B cell (primary cell): ENCODE measurements at regions not wholly inside any gene's neighbourhood (a gene's known extent, or its start where the extent isn't known, plus 50 kb on each side); places are given as distances from the start of the nearest gene placed in this dataset.

Experiments
- CTCF ChIP-seq: fragments of 200-600 bp; IDR thresholded peaks from one replicate; pipeline ENCODE4 v1.8.0; 2022; ENCODE audit warnings: antibody characterized with exemption, mild to moderate bottlenecking
- EZH2 ChIP-seq: IDR thresholded peaks from 2 replicates; pipeline ENCODE4 v1.6.1; 2012; ENCODE audit warnings: borderline replicate concordance, low read depth, mild to moderate bottlenecking, moderate library complexity, low read length; ENCODE audit not compliant: insufficient read depth, poor library complexity, severe bottlenecking

GRCh38 chr7:20963556-20964280 lies 177.0 kb upstream of the SP8 start:
- TF ChIP-seq CTCF = no peak
- TF ChIP-seq EZH2 = no peak
